Neural crest cell (in vitro differentiated cells): ENCODE measurements at regions not wholly inside any gene's neighbourhood (a gene's known extent, or its start where the extent isn't known, plus 50 kb on each side); places are given as distances from the start of the nearest gene placed in this dataset.

ENCODE experiments used
- DNase-seq: peaks from one replicate; pipeline ENCODE4 v3.0.0; 2021; ENCODE audit warnings: low read depth, mixed read lengths, low spot score
- H3K27ac Mint-ChIP-seq: one replicate; pipeline ENCODE4 v1.8.0; 2021; ENCODE audit warnings: mild to moderate bottlenecking, mixed read lengths; ENCODE audit not compliant: unreplicated experiment
- H3K27me3 Mint-ChIP-seq: 2 replicates; pipeline ENCODE4 v1.8.0; 2021; ENCODE audit warnings: low read depth, mild to moderate bottlenecking, mixed read lengths
- H3K36me3 Mint-ChIP-seq: 2 replicates; pipeline ENCODE4 v1.8.0; 2021; ENCODE audit warnings: low read depth, mild to moderate bottlenecking, mixed read lengths
- H3K4me1 Mint-ChIP-seq: 2 replicates; pipeline ENCODE4 v1.8.0; 2021; ENCODE audit warnings: mixed read lengths
- H3K4me3 Mint-ChIP-seq: one replicate; pipeline ENCODE4 v1.8.0; 2021; ENCODE audit warnings: mild to moderate bottlenecking, mixed read lengths
- H3K9me3 Mint-ChIP-seq: 2 replicates; pipeline ENCODE4 v1.8.0; 2021; ENCODE audit warnings: mixed read lengths
- TF ChIP-seq, protein P1 (sequence below): fragments of 200-600 bp; sonication (generic); conservative IDR thresholded peaks from 2 replicates; pipeline ENCODE4 v1.5.0; 2021; ENCODE audit warnings: antibody characterized with exemption, mild to moderate bottlenecking

DNA sequence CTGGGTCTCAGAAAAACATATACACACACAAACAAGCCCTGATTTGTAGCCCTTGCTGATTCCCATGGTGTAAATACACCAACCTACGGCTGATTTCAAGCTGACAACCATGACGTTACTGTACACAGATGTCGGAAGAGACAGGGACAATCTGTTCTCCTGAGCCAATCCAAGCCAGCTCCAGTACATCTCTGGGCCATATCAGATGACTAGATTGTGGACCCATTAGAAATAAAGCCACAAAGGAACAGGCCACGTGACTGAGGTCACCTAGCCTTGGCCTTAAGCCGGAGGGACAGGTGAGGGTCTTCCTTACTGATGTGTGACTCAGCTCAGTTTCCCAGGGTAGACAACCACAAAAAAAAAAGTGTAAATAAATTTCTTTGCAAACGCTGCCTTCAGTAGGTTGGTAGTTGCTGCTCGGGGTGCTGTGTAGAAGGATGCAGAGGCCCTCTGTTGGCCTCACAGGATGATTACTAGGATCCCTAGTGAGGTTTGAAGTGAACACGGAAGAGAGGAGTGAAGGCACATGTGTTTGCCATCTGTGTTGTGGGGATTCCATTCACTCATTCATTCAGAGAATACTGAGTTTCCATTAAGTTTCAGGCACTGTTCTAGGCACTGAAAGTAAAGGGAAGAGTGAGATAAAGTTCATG is 99.0 kb upstream of the LARGE1 start:
- no peak for DNase-seq
- H3K27me3 Mint-ChIP-seq, result peaks cover 13% of the 10 kb centered on the region
- H3K4me1 Mint-ChIP-seq, result no peaks in the 10 kb centered on the region
- H3K9me3 Mint-ChIP-seq, result peaks cover 11% of the 10 kb centered on the region
- H3K4me3 Mint-ChIP-seq, result no peak overlapping the region
- H3K27ac Mint-ChIP-seq, result no peak overlapping the region
- TF ChIP-seq, protein P1, sequence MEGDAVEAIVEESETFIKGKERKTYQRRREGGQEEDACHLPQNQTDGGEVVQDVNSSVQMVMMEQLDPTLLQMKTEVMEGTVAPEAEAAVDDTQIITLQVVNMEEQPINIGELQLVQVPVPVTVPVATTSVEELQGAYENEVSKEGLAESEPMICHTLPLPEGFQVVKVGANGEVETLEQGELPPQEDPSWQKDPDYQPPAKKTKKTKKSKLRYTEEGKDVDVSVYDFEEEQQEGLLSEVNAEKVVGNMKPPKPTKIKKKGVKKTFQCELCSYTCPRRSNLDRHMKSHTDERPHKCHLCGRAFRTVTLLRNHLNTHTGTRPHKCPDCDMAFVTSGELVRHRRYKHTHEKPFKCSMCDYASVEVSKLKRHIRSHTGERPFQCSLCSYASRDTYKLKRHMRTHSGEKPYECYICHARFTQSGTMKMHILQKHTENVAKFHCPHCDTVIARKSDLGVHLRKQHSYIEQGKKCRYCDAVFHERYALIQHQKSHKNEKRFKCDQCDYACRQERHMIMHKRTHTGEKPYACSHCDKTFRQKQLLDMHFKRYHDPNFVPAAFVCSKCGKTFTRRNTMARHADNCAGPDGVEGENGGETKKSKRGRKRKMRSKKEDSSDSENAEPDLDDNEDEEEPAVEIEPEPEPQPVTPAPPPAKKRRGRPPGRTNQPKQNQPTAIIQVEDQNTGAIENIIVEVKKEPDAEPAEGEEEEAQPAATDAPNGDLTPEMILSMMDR, result no peak
- H3K36me3 Mint-ChIP-seq, result peaks cover 5% of the 10 kb centered on the region

- Mint-ChIP-seq H3K36me3 (no peaks in the 10 kb centered on the region), H3K4me1 (no peaks in the 10 kb centered on the region), H3K27me3 (peaks cover 56% of the 10 kb centered on the region), H3K9me3 (peaks cover 3% of the 10 kb centered on the region), H3K27ac (no peak overlapping the region), H3K4me3 (no peak overlapping the region)
- no peak for DNase-seq
- TF ChIP-seq, protein P1, result no peak
These were observed 114.9 kb upstream of the LARGE1 start for GRCh38 chr22:34035209-34035608.

DNA sequence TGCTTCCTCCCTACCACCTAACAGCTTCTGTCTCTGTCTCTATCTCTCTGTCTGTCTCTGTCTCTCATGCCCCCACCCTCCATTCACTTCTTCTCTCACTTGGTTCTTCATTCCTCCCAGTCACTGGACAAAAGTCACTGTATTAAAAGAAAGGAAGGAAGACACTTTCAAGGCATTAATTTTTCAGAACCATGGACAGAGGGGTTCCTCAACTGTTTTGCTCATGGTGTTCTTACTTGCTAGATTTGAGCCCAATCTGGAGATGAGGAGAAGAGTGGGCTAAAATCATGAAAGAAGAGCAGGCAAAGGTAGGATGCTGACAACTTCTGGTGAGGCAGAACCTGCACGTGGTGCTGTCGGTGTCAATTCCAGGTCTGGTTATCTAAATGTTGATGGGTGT is 116.7 kb upstream of the LARGE1 start:
- Mint-ChIP-seq H3K4me1 (no peaks in the 10 kb centered on the region), H3K36me3 (no peaks in the 10 kb centered on the region), H3K9me3 (peaks cover 3% of the 10 kb centered on the region), H3K27me3 (peaks cover 69% of the 10 kb centered on the region), H3K4me3 (no peak overlapping the region), H3K27ac (no peak overlapping the region)
- TF ChIP-seq, protein P1, result no peak
- no peak for DNase-seq

DNA sequence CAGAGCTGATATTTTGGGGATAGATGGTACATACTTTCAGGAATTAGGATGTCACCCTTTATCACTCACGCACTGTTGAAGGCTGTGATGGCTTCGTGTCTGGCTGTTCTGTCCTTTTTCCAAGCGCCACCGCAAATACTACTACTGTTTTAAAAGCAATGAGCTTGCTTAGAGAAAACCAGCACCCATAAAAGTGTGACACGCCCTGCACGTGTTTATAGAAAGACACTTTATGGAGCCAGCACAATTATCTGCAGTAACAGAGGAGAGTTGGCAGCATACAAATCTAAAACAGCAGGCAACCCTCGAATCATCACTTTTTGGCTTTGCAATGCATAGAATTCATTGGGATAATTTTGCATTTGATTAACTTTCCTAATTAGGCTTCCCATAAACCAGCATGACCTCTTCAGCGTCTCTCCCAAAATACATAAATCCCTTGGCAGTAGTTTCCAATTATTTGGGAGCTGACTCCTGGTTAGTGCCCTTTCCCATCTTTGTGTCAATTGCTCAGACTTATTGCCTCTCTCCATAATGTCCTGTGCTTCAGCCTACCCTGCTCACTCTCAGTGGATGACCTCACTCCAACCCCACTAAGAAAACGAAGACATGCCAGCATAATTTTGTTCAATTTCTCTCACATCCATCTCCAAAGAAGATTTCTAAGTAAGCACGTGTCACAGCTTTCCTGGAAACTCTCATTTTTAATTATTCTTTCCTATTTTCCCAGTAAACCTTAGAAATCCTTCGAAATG is 118.7 kb upstream of the LARGE1 start:
- Mint-ChIP-seq H3K36me3 (no peaks in the 10 kb centered on the region), H3K9me3 (no peaks in the 10 kb centered on the region), H3K4me3 (no peak overlapping the region), H3K4me1 (no peaks in the 10 kb centered on the region), H3K27me3 (peaks cover 72% of the 10 kb centered on the region), H3K27ac (no peak overlapping the region)
- TF ChIP-seq, protein P1, result no peak
- DNase-seq, result no peak

- H3K4me1 Mint-ChIP-seq, result no peaks in the 10 kb centered on the region
- peaks cover 79% of the 10 kb centered on the region for H3K27me3 Mint-ChIP-seq
- TF ChIP-seq, protein P1, result no peak
- no peak overlapping the region for H3K27ac Mint-ChIP-seq
- H3K9me3 Mint-ChIP-seq, result no peaks in the 10 kb centered on the region
- H3K4me3 Mint-ChIP-seq, result no peak overlapping the region
- no peak for DNase-seq
- H3K36me3 Mint-ChIP-seq, result no peaks in the 10 kb centered on the region
These were observed 125.0 kb upstream of the LARGE1 start for GRCh38 chr22:34045311-34045710.
